H1 (cell line): ENCODE measurements at regions not wholly inside any gene's neighbourhood (a gene's known extent, or its start where the extent isn't known, plus 50 kb on each side); places are given as distances from the start of the nearest gene placed in this dataset.

Experiments used
- CTCF ChIA-PET: fragments of 300-600 bp; sonication (Branson Sonifier 250); formaldehyde crosslinking; loops from one replicate; lab custom pipeline; 2021; ENCODE audit not compliant: partially characterized antibody; lab: Charles Lee
- POLR2A ChIA-PET: fragments of 300-600 bp; sonication (Branson Sonifier 250); formaldehyde crosslinking; loops from one replicate; lab custom pipeline; 2021; ENCODE audit warnings: inconsistent platforms; ENCODE audit not compliant: partially characterized antibody; lab: Charles Lee
- DNase-seq, 2 experiments: peaks; one replicate each; pipeline versions ENCODE4 v3.0.0 to v3.0.0-alpha.2; 2010 to 2022; ENCODE audit warnings: low spot score in 2 of 2, low read depth in 1 of 2, mixed read lengths in 1 of 2
- FAIRE-seq: peaks from 2 replicates; lab custom pipeline; 2011; peaks lifted over from hg19 to GRCh38; lab: Jason Lieb, UNC
- H2AFZ ChIP-seq: 2 replicates; pipeline ENCODE4 v1.8.1; 2012; ENCODE audit warnings: low read length, inconsistent platforms
- H2AK5ac ChIP-seq: 2 replicates; pipeline ENCODE4 v1.6.1; 2013; ENCODE audit warnings: low read depth, low read length
- H2BK120ac ChIP-seq: replicated peaks from 2 replicates; pipeline ENCODE3; 2013; ENCODE audit warnings: low read depth, low read length, inconsistent platforms
- H2BK12ac ChIP-seq: 2 replicates; pipeline ENCODE4 v1.6.1; 2013; ENCODE audit warnings: low read depth, low read length
- H2BK15ac ChIP-seq: 2 replicates; pipeline ENCODE4 v1.6.1; 2013; ENCODE audit warnings: low read length
- H2BK20ac ChIP-seq: 2 replicates; pipeline ENCODE4 v1.6.1; 2013; ENCODE audit warnings: low read length
- H2BK5ac ChIP-seq: 2 replicates; pipeline ENCODE4 v1.6.1; 2013; ENCODE audit warnings: low read depth, low read length
- H3K14ac ChIP-seq: 2 replicates; pipeline ENCODE4 v1.6.1; 2013; ENCODE audit warnings: inconsistent platforms; ENCODE audit not compliant: insufficient read length
- H3K18ac ChIP-seq: 2 replicates; pipeline ENCODE4 v1.6.1; 2013; ENCODE audit warnings: low read length; ENCODE audit errors: extremely low read depth
- H3K23ac ChIP-seq: 2 replicates; pipeline ENCODE4 v1.6.1; 2013; ENCODE audit warnings: inconsistent platforms; ENCODE audit not compliant: insufficient read length
- H3K23me2 ChIP-seq: 2 replicates; pipeline ENCODE4 v1.6.1; 2013; ENCODE audit warnings: low read depth, low read length
- H3K27ac ChIP-seq: 2 replicates; pipeline ENCODE4 v1.6.1; 2011; ENCODE audit warnings: low read depth, low read length, inconsistent platforms
- H3K27me3 ChIP-seq, 4 experiments: replicated peaks in 1 of 4; 1 replicate in 1 of 4; 2 replicates in 3 of 4; pipeline versions ENCODE4 v1.6.1 to v1.8.1; 2011 to 2013; ENCODE audit warnings: low read length in 3 of 4, mild to moderate bottlenecking in 3 of 4, inconsistent platforms in 2 of 4, mixed read lengths in 2 of 4, moderate library complexity in 1 of 4; ENCODE audit not compliant: control insufficient read depth in 3 of 4, insufficient read depth in 3 of 4; ENCODE audit errors: extremely low read depth in 1 of 4
- H3K36me3 ChIP-seq, 4 experiments: 2 replicates each; pipeline versions ENCODE4 v1.6.1 to v1.8.1; 2011 to 2013; ENCODE audit warnings: mild to moderate bottlenecking in 4 of 4, low read length in 3 of 4, moderate library complexity in 2 of 4, control low read depth in 1 of 4, inconsistent platforms in 1 of 4; ENCODE audit not compliant: insufficient read depth in 4 of 4, control insufficient read depth in 2 of 4
- H3K4ac ChIP-seq: replicated peaks from 2 replicates; pipeline ENCODE3; 2013; ENCODE audit warnings: low read length, low read depth, mixed read lengths, inconsistent platforms; ENCODE audit not compliant: insufficient read length
- H3K4me1 ChIP-seq, 4 experiments: replicated peaks in 1 of 4; 1 replicate in 1 of 4; 2 replicates in 3 of 4; pipeline versions ENCODE4 v1.6.1 to v1.8.1; 2011 to 2013; ENCODE audit warnings: low read length in 3 of 4, inconsistent platforms in 2 of 4, mixed read lengths in 1 of 4; ENCODE audit not compliant: insufficient read depth in 4 of 4, control insufficient read depth in 3 of 4
- H3K4me2 ChIP-seq, 2 experiments: 2 replicates each; pipeline versions ENCODE4 v1.6.1 to v1.8.1; 2011 to 2013; ENCODE audit warnings: low read depth in 2 of 2, low read length in 2 of 2, control low read depth in 1 of 2, inconsistent platforms in 1 of 2, mild to moderate bottlenecking in 1 of 2; ENCODE audit not compliant: insufficient read depth in 1 of 2
- H3K4me3 ChIP-seq, 4 experiments: fragments of 200-600, 300-600 bp in 1 of 4; sonication (generic), shearing (Covaris generic), sonication (Bioruptor Twin) in 1 of 4; 2 replicates each; pipeline versions ENCODE4 v1.5.1 to v1.8.1; 2011 to 2016; ENCODE audit warnings: low read length in 4 of 4, low read depth in 3 of 4, control low read depth in 2 of 4, inconsistent platforms in 2 of 4, mild to moderate bottlenecking in 2 of 4, mixed read lengths in 1 of 4, moderate library complexity in 1 of 4; ENCODE audit not compliant: insufficient read depth in 2 of 4; ENCODE audit errors: extremely low read depth in 1 of 4
- H3K56ac ChIP-seq: replicated peaks from 2 replicates; pipeline ENCODE3; 2013; ENCODE audit warnings: low read depth, mild to moderate bottlenecking, mixed read lengths, low read length, inconsistent platforms; ENCODE audit not compliant: insufficient read length
- H3K79me1 ChIP-seq: 2 replicates; pipeline ENCODE4 v1.6.1; 2013; ENCODE audit warnings: low read depth, low read length, control low read depth
- H3K79me2 ChIP-seq, 2 experiments: 2 replicates each; pipeline versions ENCODE4 v1.6.1 to v1.8.1; 2012 to 2013; ENCODE audit warnings: low read length in 2 of 2, mild to moderate bottlenecking in 2 of 2, inconsistent platforms in 1 of 2; ENCODE audit not compliant: insufficient read depth in 2 of 2, control insufficient read depth in 1 of 2
- H3K9ac ChIP-seq, 4 experiments: replicated peaks in 1 of 4; 1 replicate in 1 of 4; 2 replicates in 3 of 4; pipeline versions ENCODE4 v1.6.1 to v1.8.1; 2011 to 2013; ENCODE audit warnings: low read depth in 3 of 4, low read length in 3 of 4, control low read depth in 2 of 4, mild to moderate bottlenecking in 2 of 4, moderate library complexity in 2 of 4, inconsistent platforms in 1 of 4; ENCODE audit errors: extremely low read depth in 1 of 4
- H3K9me3 ChIP-seq, 2 experiments: 2 replicates each; pipeline versions ENCODE4 v1.6.1 to v1.8.1; 2012 to 2013; ENCODE audit warnings: mild to moderate bottlenecking in 2 of 2, moderate library complexity in 2 of 2, control low read depth in 1 of 2, inconsistent platforms in 1 of 2, low read depth in 1 of 2, low read length in 1 of 2, mixed read lengths in 1 of 2; ENCODE audit not compliant: insufficient read depth in 2 of 2
- H4K20me1 ChIP-seq, 2 experiments: replicated peaks in 1 of 2; 2 replicates each; pipeline versions ENCODE3 to v1.8.1; 2011 to 2013; ENCODE audit warnings: inconsistent platforms in 2 of 2, low read length in 2 of 2, mild to moderate bottlenecking in 1 of 2; ENCODE audit not compliant: insufficient read depth in 2 of 2, control insufficient read depth in 1 of 2
- H4K5ac ChIP-seq: 2 replicates; pipeline ENCODE4 v1.6.1; 2013; ENCODE audit warnings: low read length, low read depth, mixed read lengths, inconsistent platforms; ENCODE audit not compliant: insufficient read length
- H4K8ac ChIP-seq: 2 replicates; pipeline ENCODE4 v1.8.0; 2013; ENCODE audit warnings: mild to moderate bottlenecking, moderate library complexity, low read length, inconsistent platforms; ENCODE audit not compliant: insufficient read depth; ENCODE audit errors: extremely low read depth
- H4K91ac ChIP-seq: replicated peaks from 2 replicates; pipeline ENCODE3; 2013; ENCODE audit warnings: low read length, mixed read lengths, inconsistent platforms; ENCODE audit not compliant: insufficient read length
- BACH1 ChIP-seq: IDR thresholded peaks from 2 replicates; pipeline ENCODE4 v1.6.1; 2012; ENCODE audit warnings: low read length, improper control_type of control experiment
- BCL11A ChIP-seq, 2 experiments: IDR thresholded peaks; one replicate each; pipeline ENCODE4 v1.6.1; 2011; ENCODE audit warnings: low read depth in 2 of 2, low read length in 2 of 2, mild to moderate bottlenecking in 2 of 2
- CBX8 ChIP-seq: fragments of 300-800, 300-1000 bp; sonication (generic); IDR thresholded peaks from 2 replicates; pipeline ENCODE4 v1.7.1; 2016; ENCODE audit warnings: low read depth, low read length, borderline replicate concordance
- CHD2 ChIP-seq: IDR thresholded peaks from 2 replicates; pipeline ENCODE4 v1.6.1; 2012; ENCODE audit warnings: low read length, improper control_type of control experiment
- EP300 ChIP-seq, 2 experiments: IDR thresholded peaks; 1 replicate in 1 of 2; 2 replicates in 1 of 2; pipeline ENCODE4 v1.6.1; 2011 to 2012; ENCODE audit warnings: low read depth in 2 of 2, low read length in 2 of 2, mild to moderate bottlenecking in 2 of 2, borderline replicate concordance in 1 of 2, inconsistent platforms in 1 of 2, moderate library complexity in 1 of 2
- FOSL1 ChIP-seq: IDR thresholded peaks from 2 replicates; pipeline ENCODE4 v1.6.1; 2011; ENCODE audit warnings: mild to moderate bottlenecking, low read depth, low read length, moderate library complexity; ENCODE audit not compliant: insufficient read depth
- GABPA ChIP-seq: IDR thresholded peaks from 2 replicates; pipeline ENCODE4 v1.6.1; 2011; ENCODE audit warnings: mild to moderate bottlenecking, low read length, moderate library complexity, borderline replicate concordance; ENCODE audit not compliant: insufficient read depth
- GTF2F1 ChIP-seq: IDR thresholded peaks from 2 replicates; pipeline ENCODE4 v1.6.1; 2012; ENCODE audit warnings: low read depth, low read length, improper control_type of control experiment, borderline replicate concordance
- JUN ChIP-seq: IDR thresholded peaks from 2 replicates; pipeline ENCODE4 v1.6.1; 2011; ENCODE audit warnings: low read depth, mild to moderate bottlenecking, improper control_type of control experiment, low read length
- MAFK ChIP-seq: IDR thresholded peaks from 2 replicates; pipeline ENCODE4 v1.6.1; 2012; ENCODE audit warnings: low read depth, mild to moderate bottlenecking, improper control_type of control experiment, low read length
- RBBP5 ChIP-seq: IDR thresholded peaks from 2 replicates; pipeline ENCODE4 v1.7.1; 2012; ENCODE audit warnings: low read depth, mild to moderate bottlenecking, inconsistent platforms, low read length, moderate library complexity, borderline replicate concordance
- RXRA ChIP-seq: IDR thresholded peaks from 2 replicates; pipeline ENCODE4 v1.6.1; 2011; ENCODE audit warnings: low read depth, mild to moderate bottlenecking, low read length, moderate library complexity; ENCODE audit not compliant: insufficient read depth
- SIRT6 ChIP-seq: IDR thresholded peaks from one replicate; pipeline ENCODE4 v1.7.1; 2012; ENCODE audit warnings: low read length, inconsistent platforms
- SP4 ChIP-seq: IDR thresholded peaks from 2 replicates; pipeline ENCODE4 v1.6.1; 2012; ENCODE audit warnings: low read length, inconsistent platforms
- WGBS, 2 experiments: shearing (Covaris generic) in 1 of 2; methylation state at CpG; one replicate each; pipeline versions ENCODE4 v1.1.6 to v1.1.7; 2013 to 2015; ENCODE audit warnings: low lambda C conversion rate in 2 of 2, mixed read lengths in 2 of 2, inconsistent platforms in 1 of 2, low coverage in 1 of 2, missing lambda C conversion rate in 1 of 2; ENCODE audit not compliant: insufficient replicate concordance in 2 of 2, insufficient coverage in 1 of 2, insufficient read length in 1 of 2; ENCODE audit errors: extremely low coverage in 1 of 2, missing lambda C conversion rate in 1 of 2; 5-methylcytosine and 5-hydroxymethylcytosine counted together
- TF ChIP-seq, protein P1 (sequence below): IDR thresholded peaks from 2 replicates; pipeline ENCODE4 v1.6.1; 2011; ENCODE audit warnings: low read depth, mild to moderate bottlenecking, low read length; ENCODE audit not compliant: insufficient read depth

DNA sequence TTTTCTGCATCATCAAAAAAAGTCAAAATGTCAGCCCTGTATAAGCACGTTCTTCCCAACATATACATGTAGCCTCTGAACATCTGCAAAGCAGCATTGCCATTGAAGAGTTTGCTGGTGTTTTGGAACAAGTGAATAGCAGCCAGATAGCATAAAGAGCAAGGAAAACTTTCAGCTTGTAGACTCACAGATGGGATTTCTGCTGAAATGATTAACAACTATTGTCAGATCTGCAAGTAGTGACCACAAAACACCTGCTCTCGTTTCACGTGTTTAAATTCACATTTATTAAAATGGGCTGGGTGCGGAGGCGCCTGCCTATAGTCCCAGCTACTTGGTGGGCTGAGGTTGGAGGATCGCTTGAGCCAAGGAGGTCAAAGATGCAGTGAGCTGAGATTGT lies 123.7 kb downstream of the SPRY1 start:
- Histone ChIP-seq H3K56ac (no peak overlapping the region), H4K8ac (no peak overlapping the region), H2BK15ac (no peak overlapping the region), H3K23me2 (no peaks in the 10 kb centered on the region), H3K79me1 (no peaks in the 10 kb centered on the region), H3K4me2 (no peak overlapping the region), H4K91ac (no peak overlapping the region), H3K18ac (no peak overlapping the region), H3K36me3 (no peaks in the 10 kb centered on the region), H3K9ac (no peak overlapping the region), H4K5ac (no peak overlapping the region), H2BK5ac (no peak overlapping the region), H2AFZ (no peak overlapping the region), H2AK5ac (no peak overlapping the region), H3K27me3 (no peaks in the 10 kb centered on the region), H3K23ac (no peak overlapping the region), H3K4me3 (no peak overlapping the region), H2BK20ac (no peak overlapping the region), H2BK120ac (no peak overlapping the region), H3K9me3 (no peaks in the 10 kb centered on the region), H3K4ac (no peak overlapping the region), H3K14ac (no peak overlapping the region), H3K79me2 (no peaks in the 10 kb centered on the region), H4K20me1 (no peaks in the 10 kb centered on the region), H3K4me1 (no peaks in the 10 kb centered on the region), H3K27ac (no peak overlapping the region), H2BK12ac (no peak overlapping the region)
- FAIRE-seq (no peak), DNase-seq (no peak)
- CTCF ChIA-PET, result interaction anchor here (0.6 to 1.1 kb wide), 2 partner anchors 43 to 140 kb away, joined by 3 read pairs; no protein-coding TSS in a partner anchor
- POLR2A ChIA-PET, result no interaction called here
- WGBS, 2 experiments, result 89% methylated on average over 6 of the region's 6 CpGs; no CpG with 5 or more reads in 1 of the 2 experiments
- TF ChIP-seq JUN (no peak), BCL11A (IDR thresholded peaks at IDR 0.05; ENCODE audit: low read depth in 2 of 2, low read length in 2 of 2) (no peak), RBBP5 (no peak), CBX8 (no peak), EP300 (IDR thresholded peaks at IDR 0.05; ENCODE audit: borderline replicate concordance in 1 of 2, low read depth in 2 of 2, low read length in 2 of 2) (no peak), CHD2 (no peak), RXRA (no peak), GABPA (no peak), SP4 (no peak), FOSL1 (no peak), MAFK (no peak), BACH1 (no peak), GTF2F1 (no peak), SIRT6 (no peak)
- TF ChIP-seq, protein P1, sequence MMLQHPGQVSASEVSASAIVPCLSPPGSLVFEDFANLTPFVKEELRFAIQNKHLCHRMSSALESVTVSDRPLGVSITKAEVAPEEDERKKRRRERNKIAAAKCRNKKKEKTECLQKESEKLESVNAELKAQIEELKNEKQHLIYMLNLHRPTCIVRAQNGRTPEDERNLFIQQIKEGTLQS, result no peak
